H9 (cell line): ENCODE measurements at regions not wholly inside any gene's neighbourhood (a gene's known extent, or its start where the extent isn't known, plus 50 kb on each side); places are given as distances from the start of the nearest gene placed in this dataset.

Experiments used
- DNase-seq: peaks from one replicate; pipeline ENCODE4 v3.0.0-alpha.2; 2017
- H2AFZ ChIP-seq: one replicate; pipeline ENCODE4 v1.6.1; 2013; ENCODE audit warnings: mild to moderate bottlenecking, low read length, control low read depth, moderate library complexity
- H2AK5ac ChIP-seq: 2 replicates; pipeline ENCODE4 v1.6.1; 2013; ENCODE audit warnings: low read length, control low read depth, mixed read lengths; ENCODE audit not compliant: insufficient read length
- H2BK120ac ChIP-seq: one replicate; pipeline ENCODE4 v1.6.1; 2013; ENCODE audit warnings: low read depth, mild to moderate bottlenecking, low read length, control low read depth, inconsistent platforms; ENCODE audit not compliant: poor library complexity, severe bottlenecking
- H2BK12ac ChIP-seq: 2 replicates; pipeline ENCODE4 v1.6.1; 2013; ENCODE audit warnings: low read length, control low read depth, mixed read lengths, low read depth; ENCODE audit not compliant: insufficient read length
- H2BK15ac ChIP-seq: 2 replicates; pipeline ENCODE4 v1.6.1; 2013; ENCODE audit warnings: low read depth, low read length, control low read depth
- H2BK20ac ChIP-seq: one replicate; pipeline ENCODE4 v1.6.1; 2013; ENCODE audit warnings: low read depth, mild to moderate bottlenecking, low read length, control low read depth, inconsistent platforms; ENCODE audit not compliant: poor library complexity, severe bottlenecking
- H2BK5ac ChIP-seq: 2 replicates; pipeline ENCODE4 v1.6.1; 2013; ENCODE audit warnings: low read length, control low read depth, mixed read lengths; ENCODE audit not compliant: insufficient read length
- H3K14ac ChIP-seq: 2 replicates; pipeline ENCODE4 v1.6.1; 2013; ENCODE audit warnings: low read length, control low read depth; ENCODE audit not compliant: insufficient read depth
- H3K18ac ChIP-seq: 2 replicates; pipeline ENCODE4 v1.6.1; 2013; ENCODE audit warnings: low read depth, mild to moderate bottlenecking, mixed read lengths, low read length, control low read depth; ENCODE audit not compliant: insufficient read length
- H3K23ac ChIP-seq: 2 replicates; pipeline ENCODE4 v1.6.1; 2013; ENCODE audit warnings: low read length, control low read depth, mixed read lengths, low read depth; ENCODE audit not compliant: insufficient read length
- H3K23me2 ChIP-seq: 2 replicates; pipeline ENCODE4 v1.6.1; 2013; ENCODE audit warnings: low read depth, mild to moderate bottlenecking, mixed read lengths, low read length, control low read depth; ENCODE audit not compliant: insufficient read length, poor library complexity, severe bottlenecking
- H3K27ac ChIP-seq: 2 replicates; pipeline ENCODE4 v1.5.1; 2013; ENCODE audit warnings: low read length, control low read depth, mixed read lengths, low read depth; ENCODE audit not compliant: insufficient read length
- H3K27me3 ChIP-seq: 2 replicates; pipeline ENCODE4 v1.6.1; 2013; ENCODE audit warnings: low read length, control low read depth, inconsistent platforms; ENCODE audit not compliant: insufficient read depth
- H3K4ac ChIP-seq: 2 replicates; pipeline ENCODE4 v1.6.1; 2013; ENCODE audit warnings: low read depth, mild to moderate bottlenecking, control low read depth, inconsistent platforms, low read length, moderate library complexity
- H3K4me1 ChIP-seq: 2 replicates; pipeline ENCODE4 v1.6.1; 2013; ENCODE audit warnings: low read length, control low read depth, inconsistent platforms; ENCODE audit not compliant: insufficient read depth
- H3K4me2 ChIP-seq: 2 replicates; pipeline ENCODE4 v1.6.1; 2013; ENCODE audit warnings: low read length, control low read depth, mixed read lengths; ENCODE audit not compliant: insufficient read length, insufficient read depth
- H3K56ac ChIP-seq: 2 replicates; pipeline ENCODE4 v1.6.1; 2013; ENCODE audit warnings: low read depth, mild to moderate bottlenecking, mixed read lengths, low read length, control low read depth; ENCODE audit not compliant: insufficient read length
- H3K79me1 ChIP-seq: 2 replicates; pipeline ENCODE4 v1.6.1; 2013; ENCODE audit warnings: low read depth, mild to moderate bottlenecking, moderate library complexity, low read length, control low read depth, inconsistent platforms; ENCODE audit not compliant: insufficient read depth, poor library complexity, severe bottlenecking
- H3K79me2 ChIP-seq: 2 replicates; pipeline ENCODE4 v1.6.1; 2013; ENCODE audit warnings: low read length, control low read depth, inconsistent platforms; ENCODE audit not compliant: insufficient read depth
- H3K9ac ChIP-seq: 2 replicates; pipeline ENCODE4 v1.6.1; 2013; ENCODE audit warnings: low read length, control low read depth, mixed read lengths; ENCODE audit not compliant: insufficient read length; ENCODE audit errors: extremely low read depth
- H3K9me3 ChIP-seq: one replicate; pipeline ENCODE4 v1.6.1; 2013; ENCODE audit warnings: low read depth, low read length, inconsistent platforms; ENCODE audit not compliant: control insufficient read depth
- H3T11ph ChIP-seq: one replicate; pipeline ENCODE4 v1.6.1; 2013; ENCODE audit warnings: mild to moderate bottlenecking, low read length, control low read depth, inconsistent platforms
- H4K20me1 ChIP-seq: one replicate; pipeline ENCODE4 v1.6.1; 2013; ENCODE audit not compliant: control insufficient read depth, insufficient read length, insufficient read depth
- H4K5ac ChIP-seq: 2 replicates; pipeline ENCODE4 v1.6.1; 2013; ENCODE audit warnings: low read depth, mild to moderate bottlenecking, mixed read lengths, low read length, control low read depth; ENCODE audit not compliant: insufficient read length
- H4K8ac ChIP-seq: replicated peaks from 2 replicates; pipeline ENCODE4 v1.6.1; 2013; ENCODE audit warnings: low read length, control low read depth, mixed read lengths, low read depth; ENCODE audit not compliant: insufficient read length
- H4K91ac ChIP-seq: 2 replicates; pipeline ENCODE4 v1.6.1; 2013; ENCODE audit warnings: low read depth, mild to moderate bottlenecking, moderate library complexity, mixed read lengths, low read length, control low read depth; ENCODE audit not compliant: insufficient read length
- H3K27ac Mint-ChIP-seq, 3 experiments: 2 replicates in 2 of 3; 3 replicates in 1 of 3; pipeline ENCODE4 v1.8.0; 2020 to 2021; ENCODE audit warnings: mixed read lengths in 3 of 3, mild to moderate bottlenecking in 1 of 3, moderate library complexity in 1 of 3
- H3K27me3 Mint-ChIP-seq: 2 replicates; pipeline ENCODE4 v1.8.0; 2021; ENCODE audit warnings: low read depth, mild to moderate bottlenecking, moderate library complexity, mixed read lengths
- H3K36me3 Mint-ChIP-seq, 3 experiments: 2 replicates in 2 of 3; 3 replicates in 1 of 3; pipeline ENCODE4 v1.8.0; 2020 to 2021; ENCODE audit warnings: low read depth in 3 of 3, mixed read lengths in 3 of 3; ENCODE audit not compliant: insufficient read depth in 1 of 3
- H3K4me1 Mint-ChIP-seq, 2 experiments: 2 replicates each; pipeline ENCODE4 v1.8.0; 2020; ENCODE audit warnings: mixed read lengths in 2 of 2
- H3K4me3 Mint-ChIP-seq, 2 experiments: 2 replicates in 1 of 2; 3 replicates in 1 of 2; pipeline ENCODE4 v1.8.0; 2020 to 2021; ENCODE audit warnings: mild to moderate bottlenecking in 2 of 2, mixed read lengths in 2 of 2, moderate library complexity in 1 of 2
- H3K9me3 Mint-ChIP-seq, 2 experiments: 2 replicates in 1 of 2; 3 replicates in 1 of 2; pipeline ENCODE4 v1.8.0; 2020; ENCODE audit warnings: mild to moderate bottlenecking in 2 of 2, mixed read lengths in 2 of 2, moderate library complexity in 1 of 2
- WGBS: extraction: QIAGEN DNeasy Blood & Tissue Kit; methylation state at CpG from one replicate; pipeline ENCODE4 v1.1.7; 2013; ENCODE audit warnings: missing lambda C conversion rate, low lambda C conversion rate, mixed read lengths; ENCODE audit not compliant: insufficient read length; ENCODE audit errors: extremely low coverage; 5-methylcytosine and 5-hydroxymethylcytosine counted together
- TF ChIP-seq, protein P1 (sequence below): fragments of 200-600 bp; sonication (generic); conservative IDR thresholded peaks from 3 replicates; pipeline ENCODE4 v1.8.0; 2021; ENCODE audit warnings: antibody characterized with exemption, mild to moderate bottlenecking

DNA sequence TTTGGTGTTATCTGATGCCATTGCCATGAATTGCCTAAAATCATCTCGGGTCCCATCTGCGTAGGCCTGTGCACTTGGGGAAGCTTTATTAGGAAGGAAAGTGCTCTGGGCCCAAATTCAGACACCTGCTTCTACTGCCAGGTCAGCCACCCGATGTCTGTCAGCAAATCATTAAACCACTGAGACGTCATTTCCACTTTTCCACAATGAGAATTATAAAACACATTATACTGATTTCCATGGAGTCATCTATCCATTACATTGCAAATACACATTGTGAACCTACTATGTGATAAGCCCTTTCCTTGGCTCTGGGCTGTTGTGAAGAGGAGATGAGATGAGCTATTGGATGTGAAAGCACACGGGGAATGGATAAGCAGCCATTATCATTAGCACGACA, 1022.9 kb downstream of the BCL11B start:
- Histone ChIP-seq H3K4ac (no peak overlapping the region), H3K9me3 (no peaks in the 10 kb centered on the region), H3T11ph (no peak overlapping the region), H3K27ac (no peak overlapping the region), H3K14ac (no peak overlapping the region), H2BK5ac (no peak overlapping the region), H3K79me2 (no peaks in the 10 kb centered on the region), H3K23me2 (no peaks in the 10 kb centered on the region), H3K4me2 (no peak overlapping the region), H4K91ac (no peak overlapping the region), H3K23ac (no peak overlapping the region), H3K79me1 (no peaks in the 10 kb centered on the region), H2BK12ac (no peak overlapping the region), H3K56ac (no peak overlapping the region), H3K9ac (no peak overlapping the region), H2BK20ac (no peak overlapping the region), H4K8ac (no peak overlapping the region), H3K27me3 (no peaks in the 10 kb centered on the region), H2BK120ac (no peak overlapping the region), H2BK15ac (no peak overlapping the region), H3K4me1 (no peaks in the 10 kb centered on the region), H2AK5ac (no peak overlapping the region), H4K5ac (no peak overlapping the region), H3K18ac (no peak overlapping the region), H4K20me1 (no peaks in the 10 kb centered on the region), H2AFZ (no peak overlapping the region)
- no peaks in the 10 kb centered on the region for H3K27me3 Mint-ChIP-seq
- H3K9me3 Mint-ChIP-seq = no peaks in the 10 kb centered on the region; a peak in 1 of 5 replicates
- WGBS = no CpG with 5 or more reads among the region's 6 CpGs
- H3K27ac Mint-ChIP-seq = no peak overlapping the region
- H3K4me3 Mint-ChIP-seq = no peak overlapping the region
- H3K36me3 Mint-ChIP-seq = no peaks in the 10 kb centered on the region
- DNase-seq = no peak
- peaks cover 6 to 8% of the 10 kb centered on the region in 2 experiments; a peak in 3 of 4 replicates for H3K4me1 Mint-ChIP-seq
- TF ChIP-seq, protein P1, sequence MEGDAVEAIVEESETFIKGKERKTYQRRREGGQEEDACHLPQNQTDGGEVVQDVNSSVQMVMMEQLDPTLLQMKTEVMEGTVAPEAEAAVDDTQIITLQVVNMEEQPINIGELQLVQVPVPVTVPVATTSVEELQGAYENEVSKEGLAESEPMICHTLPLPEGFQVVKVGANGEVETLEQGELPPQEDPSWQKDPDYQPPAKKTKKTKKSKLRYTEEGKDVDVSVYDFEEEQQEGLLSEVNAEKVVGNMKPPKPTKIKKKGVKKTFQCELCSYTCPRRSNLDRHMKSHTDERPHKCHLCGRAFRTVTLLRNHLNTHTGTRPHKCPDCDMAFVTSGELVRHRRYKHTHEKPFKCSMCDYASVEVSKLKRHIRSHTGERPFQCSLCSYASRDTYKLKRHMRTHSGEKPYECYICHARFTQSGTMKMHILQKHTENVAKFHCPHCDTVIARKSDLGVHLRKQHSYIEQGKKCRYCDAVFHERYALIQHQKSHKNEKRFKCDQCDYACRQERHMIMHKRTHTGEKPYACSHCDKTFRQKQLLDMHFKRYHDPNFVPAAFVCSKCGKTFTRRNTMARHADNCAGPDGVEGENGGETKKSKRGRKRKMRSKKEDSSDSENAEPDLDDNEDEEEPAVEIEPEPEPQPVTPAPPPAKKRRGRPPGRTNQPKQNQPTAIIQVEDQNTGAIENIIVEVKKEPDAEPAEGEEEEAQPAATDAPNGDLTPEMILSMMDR = no peak
